OCI-LY3 (cell line): ENCODE measurements at regions not wholly inside any gene's neighbourhood (a gene's known extent, or its start where the extent isn't known, plus 50 kb on each side); places are given as distances from the start of the nearest gene placed in this dataset.

Source experiments
- EZH2phosphoT487 ChIP-seq: fragments of 200-600 bp; shearing (Covaris generic); IDR thresholded peaks from 2 replicates; pipeline ENCODE4 v1.6.1; 2018; ENCODE audit warnings: antibody characterized with exemption, mixed run types, low read depth
- TF ChIP-seq, protein P1 (sequence below): fragments of 200-600, 300-600 bp; sonication (generic); IDR thresholded peaks from 2 replicates; pipeline ENCODE4 v1.5.1; 2014; ENCODE audit warnings: antibody characterized with exemption, low read length, low read depth

DNA sequence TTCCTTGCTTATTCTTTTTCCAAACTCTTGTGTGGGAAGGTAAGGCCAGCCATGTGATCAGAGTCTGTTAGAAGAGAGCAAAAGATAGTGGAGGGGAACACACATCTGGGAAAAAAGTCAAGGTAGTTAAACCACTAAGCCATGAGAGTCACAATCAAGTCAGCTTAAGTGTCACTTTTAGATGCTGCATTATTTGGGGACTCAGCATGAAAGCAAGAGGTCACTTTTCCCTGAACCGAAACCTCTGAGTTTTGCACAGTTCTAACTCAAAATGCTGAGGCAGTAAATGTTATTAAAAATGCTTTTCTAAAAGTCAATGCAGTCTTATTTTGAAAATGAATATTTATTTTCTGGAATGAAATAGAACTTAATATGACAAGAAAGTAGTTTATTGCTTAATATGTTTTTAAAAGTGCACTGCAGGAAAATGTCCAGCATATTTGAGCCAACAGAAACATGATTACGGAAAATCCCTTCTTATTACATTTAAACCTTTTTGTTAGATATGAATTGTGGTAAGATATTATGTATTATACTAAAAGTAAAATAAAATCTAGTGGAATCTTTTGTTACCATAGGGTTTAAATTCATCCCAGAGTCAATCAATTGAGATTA is 69.3 kb downstream of the RBM11 start:
- TF ChIP-seq, protein P1, sequence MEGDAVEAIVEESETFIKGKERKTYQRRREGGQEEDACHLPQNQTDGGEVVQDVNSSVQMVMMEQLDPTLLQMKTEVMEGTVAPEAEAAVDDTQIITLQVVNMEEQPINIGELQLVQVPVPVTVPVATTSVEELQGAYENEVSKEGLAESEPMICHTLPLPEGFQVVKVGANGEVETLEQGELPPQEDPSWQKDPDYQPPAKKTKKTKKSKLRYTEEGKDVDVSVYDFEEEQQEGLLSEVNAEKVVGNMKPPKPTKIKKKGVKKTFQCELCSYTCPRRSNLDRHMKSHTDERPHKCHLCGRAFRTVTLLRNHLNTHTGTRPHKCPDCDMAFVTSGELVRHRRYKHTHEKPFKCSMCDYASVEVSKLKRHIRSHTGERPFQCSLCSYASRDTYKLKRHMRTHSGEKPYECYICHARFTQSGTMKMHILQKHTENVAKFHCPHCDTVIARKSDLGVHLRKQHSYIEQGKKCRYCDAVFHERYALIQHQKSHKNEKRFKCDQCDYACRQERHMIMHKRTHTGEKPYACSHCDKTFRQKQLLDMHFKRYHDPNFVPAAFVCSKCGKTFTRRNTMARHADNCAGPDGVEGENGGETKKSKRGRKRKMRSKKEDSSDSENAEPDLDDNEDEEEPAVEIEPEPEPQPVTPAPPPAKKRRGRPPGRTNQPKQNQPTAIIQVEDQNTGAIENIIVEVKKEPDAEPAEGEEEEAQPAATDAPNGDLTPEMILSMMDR: no peak
- TF ChIP-seq EZH2phosphoT487: no peak
